K562 (cell line): ENCODE measurements at regions not wholly inside any gene's neighbourhood (a gene's known extent, or its start where the extent isn't known, plus 50 kb on each side); places are given as distances from the start of the nearest gene placed in this dataset.

Experiments used
- BHLHE40 ChIP-seq: IDR thresholded peaks from 2 replicates; pipeline ENCODE4 v1.6.1; 2011; ENCODE audit warnings: low read length, improper control_type of control experiment
- CEBPB ChIP-seq: fragments of 450-650 bp; IDR thresholded peaks from 2 replicates; pipeline ENCODE4 v1.6.1; 2016; ENCODE audit warnings: missing genetic modification characterization, missing compliant biosample characterization
- EP300 ChIP-seq: IDR thresholded peaks from 2 replicates; pipeline ENCODE4 v1.6.1; 2012; ENCODE audit warnings: low read length, improper control_type of control experiment
- EZH2 ChIP-seq: IDR thresholded peaks from 2 replicates; pipeline ENCODE4 v1.6.1; 2012; ENCODE audit warnings: low read depth, mild to moderate bottlenecking, inconsistent platforms, low read length, borderline replicate concordance
- FOXA1 ChIP-seq: fragments of 450-650 bp; IDR thresholded peaks from 2 replicates; pipeline ENCODE4 v1.6.1; 2016; ENCODE audit warnings: mild to moderate bottlenecking, borderline replicate concordance
- HDGF ChIP-seq: fragments of 450-650 bp; IDR thresholded peaks from 2 replicates; pipeline ENCODE4 v1.6.1; 2016
- HNRNPK ChIP-seq: fragments of 200-400 bp; formaldehyde crosslinking; IDR thresholded peaks from one replicate; pipeline ENCODE4 v1.6.1; 2018; ENCODE audit warnings: mild to moderate bottlenecking, low read depth, low read length; ENCODE audit not compliant: poor library complexity, severe bottlenecking
- PRMT5 ChIP-seq: sonication (generic); formaldehyde crosslinking; IDR thresholded peaks from 2 replicates; pipeline ENCODE4 v1.5.0; 2020; ENCODE audit warnings: missing genetic modification reagents
- SMAD4 ChIP-seq: fragments of 250-450 bp; sonication (Bioruptor Pico); conservative IDR thresholded peaks from 2 replicates; pipeline ENCODE4 v1.8.0; 2021; ENCODE audit warnings: inconsistent platforms, mild to moderate bottlenecking, moderate library complexity
- SP2 ChIP-seq: IDR thresholded peaks from 2 replicates; pipeline ENCODE4 v1.6.1; 2011; ENCODE audit warnings: mild to moderate bottlenecking, low read depth, low read length, moderate library complexity; ENCODE audit not compliant: poor library complexity, severe bottlenecking; ENCODE audit errors: extremely low read depth
- SRF ChIP-seq, 2 experiments: fragments of 250-450, 450-650 bp in 1 of 2; sonication (Bioruptor Pico) in 1 of 2; sonication (generic) in 1 of 2; formaldehyde crosslinking; IDR thresholded peaks; 2 replicates each; pipeline versions ENCODE4 v1.5.0 to v1.5.1; 2020 to 2022; ENCODE audit warnings: mild to moderate bottlenecking in 1 of 2, missing genetic modification reagents in 1 of 2
- TF ChIP-seq, protein P1 (sequence below): IDR thresholded peaks from 3 replicates; pipeline ENCODE4 v1.6.1; 2011; ENCODE audit warnings: borderline replicate concordance, mild to moderate bottlenecking; ENCODE audit not compliant: insufficient read length, insufficient read depth
- TF ChIP-seq, protein P2 (sequence below): sonication (generic); formaldehyde crosslinking; IDR thresholded peaks from 2 replicates; pipeline ENCODE4 v1.8.0; 2022; ENCODE audit warnings: mild to moderate bottlenecking, low read depth, missing genetic modification reagents
- TF ChIP-seq, protein P3 (sequence below): sonication (generic); formaldehyde crosslinking; IDR thresholded peaks from 2 replicates; pipeline ENCODE4 v1.8.1; 2023; ENCODE audit warnings: mild to moderate bottlenecking, missing genetic modification reagents

DNA sequence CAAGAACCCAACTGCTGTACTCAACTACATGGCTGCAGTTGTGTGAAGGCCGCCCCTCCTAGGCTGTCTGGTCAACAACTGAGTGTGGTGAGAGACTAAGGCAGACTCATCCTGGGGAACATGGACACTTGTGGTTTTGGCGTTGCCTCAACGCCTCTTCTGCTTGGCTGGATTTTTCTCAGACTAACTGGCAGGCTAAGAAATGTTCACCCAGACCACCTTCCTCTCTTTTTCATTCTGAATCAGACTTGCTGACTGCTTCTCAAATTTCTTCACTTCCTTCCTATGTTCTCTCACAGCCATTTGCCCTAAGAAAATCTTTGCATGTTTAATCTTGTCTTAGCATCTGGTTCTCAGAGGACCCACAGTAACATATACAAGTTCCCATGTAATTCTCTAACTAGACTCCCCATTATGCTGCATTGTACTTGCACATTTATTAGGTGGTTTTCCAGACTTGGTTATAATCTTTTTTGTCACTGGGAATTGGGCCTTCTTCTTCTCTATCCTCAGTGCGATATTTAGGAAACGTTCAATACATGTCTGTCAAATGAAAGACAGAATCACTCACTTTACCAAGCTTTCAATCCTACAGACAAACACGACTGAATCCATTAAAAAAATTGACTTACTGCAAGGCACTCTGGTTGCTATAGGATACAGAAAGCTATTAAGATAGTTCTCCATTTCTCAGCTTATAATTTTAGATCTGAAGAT, 327.6 kb downstream of the CCER1 start:
- no peak for TF ChIP-seq EP300
- no peak for TF ChIP-seq SMAD4 (CRISPR knock-in tag)
- TF ChIP-seq, protein P1, sequence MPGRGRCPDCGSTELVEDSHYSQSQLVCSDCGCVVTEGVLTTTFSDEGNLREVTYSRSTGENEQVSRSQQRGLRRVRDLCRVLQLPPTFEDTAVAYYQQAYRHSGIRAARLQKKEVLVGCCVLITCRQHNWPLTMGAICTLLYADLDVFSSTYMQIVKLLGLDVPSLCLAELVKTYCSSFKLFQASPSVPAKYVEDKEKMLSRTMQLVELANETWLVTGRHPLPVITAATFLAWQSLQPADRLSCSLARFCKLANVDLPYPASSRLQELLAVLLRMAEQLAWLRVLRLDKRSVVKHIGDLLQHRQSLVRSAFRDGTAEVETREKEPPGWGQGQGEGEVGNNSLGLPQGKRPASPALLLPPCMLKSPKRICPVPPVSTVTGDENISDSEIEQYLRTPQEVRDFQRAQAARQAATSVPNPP, result no peak
- no peak for TF ChIP-seq HDGF
- no peak for TF ChIP-seq SP2
- no peak for TF ChIP-seq EZH2
- no peak for TF ChIP-seq SRF (CRISPR knock-in tag; IDR thresholded peaks at IDR 0.05)
- TF ChIP-seq FOXA1, result no peak
- TF ChIP-seq, protein P2, sequence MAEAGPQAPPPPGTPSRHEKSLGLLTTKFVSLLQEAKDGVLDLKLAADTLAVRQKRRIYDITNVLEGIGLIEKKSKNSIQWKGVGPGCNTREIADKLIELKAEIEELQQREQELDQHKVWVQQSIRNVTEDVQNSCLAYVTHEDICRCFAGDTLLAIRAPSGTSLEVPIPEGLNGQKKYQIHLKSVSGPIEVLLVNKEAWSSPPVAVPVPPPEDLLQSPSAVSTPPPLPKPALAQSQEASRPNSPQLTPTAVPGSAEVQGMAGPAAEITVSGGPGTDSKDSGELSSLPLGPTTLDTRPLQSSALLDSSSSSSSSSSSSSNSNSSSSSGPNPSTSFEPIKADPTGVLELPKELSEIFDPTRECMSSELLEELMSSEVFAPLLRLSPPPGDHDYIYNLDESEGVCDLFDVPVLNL (CRISPR knock-in tag), result no peak
- TF ChIP-seq HNRNPK, result no peak
- TF ChIP-seq CEBPB (tag), result no peak
- TF ChIP-seq, protein P3, sequence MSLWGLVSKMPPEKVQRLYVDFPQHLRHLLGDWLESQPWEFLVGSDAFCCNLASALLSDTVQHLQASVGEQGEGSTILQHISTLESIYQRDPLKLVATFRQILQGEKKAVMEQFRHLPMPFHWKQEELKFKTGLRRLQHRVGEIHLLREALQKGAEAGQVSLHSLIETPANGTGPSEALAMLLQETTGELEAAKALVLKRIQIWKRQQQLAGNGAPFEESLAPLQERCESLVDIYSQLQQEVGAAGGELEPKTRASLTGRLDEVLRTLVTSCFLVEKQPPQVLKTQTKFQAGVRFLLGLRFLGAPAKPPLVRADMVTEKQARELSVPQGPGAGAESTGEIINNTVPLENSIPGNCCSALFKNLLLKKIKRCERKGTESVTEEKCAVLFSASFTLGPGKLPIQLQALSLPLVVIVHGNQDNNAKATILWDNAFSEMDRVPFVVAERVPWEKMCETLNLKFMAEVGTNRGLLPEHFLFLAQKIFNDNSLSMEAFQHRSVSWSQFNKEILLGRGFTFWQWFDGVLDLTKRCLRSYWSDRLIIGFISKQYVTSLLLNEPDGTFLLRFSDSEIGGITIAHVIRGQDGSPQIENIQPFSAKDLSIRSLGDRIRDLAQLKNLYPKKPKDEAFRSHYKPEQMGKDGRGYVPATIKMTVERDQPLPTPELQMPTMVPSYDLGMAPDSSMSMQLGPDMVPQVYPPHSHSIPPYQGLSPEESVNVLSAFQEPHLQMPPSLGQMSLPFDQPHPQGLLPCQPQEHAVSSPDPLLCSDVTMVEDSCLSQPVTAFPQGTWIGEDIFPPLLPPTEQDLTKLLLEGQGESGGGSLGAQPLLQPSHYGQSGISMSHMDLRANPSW (CRISPR knock-in tag), result no peak
- TF ChIP-seq BHLHE40, result no peak
- TF ChIP-seq PRMT5 (CRISPR knock-in tag), result no peak
